ENCODE measurements at regions not wholly inside any gene's neighbourhood (a gene's known extent, or its start where the extent isn't known, plus 50 kb on each side); places are given as distances from the start of the nearest gene placed in this dataset.
"Not testable (repeated sequence)": the region's sequence is repeated elsewhere in the genome, so short reads cannot be mapped to it uniquely, and the experiment has no call there.

GRCh38 chr11:13193613-13194012 is 84.0 kb upstream of the BMAL1 start:
- H3K27ac Mint-ChIP-seq (ENCODE audit: unreplicated experiment) = no peak overlapping the region

DNA sequence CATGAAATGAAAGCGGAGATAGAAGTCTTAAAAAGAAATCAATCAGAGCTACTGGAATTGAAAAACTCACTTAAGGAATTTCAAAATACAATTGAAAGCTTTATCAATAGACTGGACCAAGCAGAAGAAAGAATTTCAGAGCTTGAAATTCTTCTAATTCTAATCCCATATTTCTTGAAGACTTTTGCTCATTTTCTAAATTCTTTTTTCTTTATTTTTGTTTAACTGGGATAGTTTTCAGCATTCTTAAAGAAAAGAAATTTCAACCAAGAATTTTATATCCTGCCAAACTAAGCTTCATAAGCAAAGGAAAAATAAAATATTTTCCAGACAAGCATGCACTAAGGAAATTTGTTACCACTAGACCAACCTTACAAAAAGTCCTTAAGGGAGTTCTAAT is 80.2 kb upstream of the BMAL1 start:
- H3K27me3 Mint-ChIP-seq (ENCODE audit: low read depth); H3K4me3 Mint-ChIP-seq; H3K27ac Mint-ChIP-seq (ENCODE audit: unreplicated experiment); DNase-seq (ENCODE audit: low read depth, low spot score); H3K4me1 Mint-ChIP-seq: not testable (repeated sequence)
- Mint-ChIP-seq H3K9me3 (peaks cover 32% of the 10 kb centered on the region), H3K36me3 (ENCODE audit: low read depth) (peaks cover 29% of the 10 kb centered on the region)

More at GRCh38 chr11:13193613-13194012, 84.0 kb upstream of the BMAL1 start:
- H3K9me3 Mint-ChIP-seq = peaks cover 31% of the 10 kb centered on the region
- no peaks in the 10 kb centered on the region for H3K27me3 Mint-ChIP-seq (ENCODE audit: low read depth)
- H3K4me1 Mint-ChIP-seq = no peaks in the 10 kb centered on the region
- TF ChIP-seq, protein P1, sequence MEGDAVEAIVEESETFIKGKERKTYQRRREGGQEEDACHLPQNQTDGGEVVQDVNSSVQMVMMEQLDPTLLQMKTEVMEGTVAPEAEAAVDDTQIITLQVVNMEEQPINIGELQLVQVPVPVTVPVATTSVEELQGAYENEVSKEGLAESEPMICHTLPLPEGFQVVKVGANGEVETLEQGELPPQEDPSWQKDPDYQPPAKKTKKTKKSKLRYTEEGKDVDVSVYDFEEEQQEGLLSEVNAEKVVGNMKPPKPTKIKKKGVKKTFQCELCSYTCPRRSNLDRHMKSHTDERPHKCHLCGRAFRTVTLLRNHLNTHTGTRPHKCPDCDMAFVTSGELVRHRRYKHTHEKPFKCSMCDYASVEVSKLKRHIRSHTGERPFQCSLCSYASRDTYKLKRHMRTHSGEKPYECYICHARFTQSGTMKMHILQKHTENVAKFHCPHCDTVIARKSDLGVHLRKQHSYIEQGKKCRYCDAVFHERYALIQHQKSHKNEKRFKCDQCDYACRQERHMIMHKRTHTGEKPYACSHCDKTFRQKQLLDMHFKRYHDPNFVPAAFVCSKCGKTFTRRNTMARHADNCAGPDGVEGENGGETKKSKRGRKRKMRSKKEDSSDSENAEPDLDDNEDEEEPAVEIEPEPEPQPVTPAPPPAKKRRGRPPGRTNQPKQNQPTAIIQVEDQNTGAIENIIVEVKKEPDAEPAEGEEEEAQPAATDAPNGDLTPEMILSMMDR (conservative IDR thresholded peaks at IDR 0.05) = no peak
- peaks cover 34% of the 10 kb centered on the region for H3K36me3 Mint-ChIP-seq (ENCODE audit: low read depth)
- no peak overlapping the region for H3K4me3 Mint-ChIP-seq
- no peak for DNase-seq (ENCODE audit: low read depth, low spot score)

DNA sequence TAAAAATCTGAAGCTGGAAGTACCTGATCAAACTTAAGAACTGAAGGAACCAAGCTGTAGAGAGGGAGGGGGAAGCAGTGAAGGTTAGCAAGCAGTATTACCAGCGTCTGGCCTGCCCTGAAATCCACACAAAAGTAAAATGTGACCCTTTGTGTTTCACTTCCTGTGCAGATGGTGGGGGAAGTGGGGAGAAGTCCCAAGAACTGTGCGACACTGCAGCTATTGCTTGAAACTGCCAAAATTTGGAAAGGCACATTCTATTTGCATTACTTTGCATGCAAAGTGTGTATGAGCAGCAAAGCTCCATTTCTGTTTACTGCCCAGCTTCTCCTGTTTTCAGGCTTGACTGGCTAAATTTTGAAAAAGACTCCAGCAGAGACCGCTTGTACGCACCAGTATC is 72.1 kb upstream of the BMAL1 start:
- no peak for DNase-seq (ENCODE audit: low read depth, low spot score)
- TF ChIP-seq, protein P1 (conservative IDR thresholded peaks at IDR 0.05) = no peak
- Mint-ChIP-seq H3K9me3 (peaks cover 5% of the 10 kb centered on the region), H3K4me1 (peaks cover 54% of the 10 kb centered on the region), H3K27me3 (ENCODE audit: low read depth) (no peaks in the 10 kb centered on the region), H3K4me3 (no peak overlapping the region), H3K27ac (ENCODE audit: unreplicated experiment) (peak overlapping the region; percentile 84), H3K36me3 (ENCODE audit: low read depth) (peaks cover 3% of the 10 kb centered on the region)

DNA sequence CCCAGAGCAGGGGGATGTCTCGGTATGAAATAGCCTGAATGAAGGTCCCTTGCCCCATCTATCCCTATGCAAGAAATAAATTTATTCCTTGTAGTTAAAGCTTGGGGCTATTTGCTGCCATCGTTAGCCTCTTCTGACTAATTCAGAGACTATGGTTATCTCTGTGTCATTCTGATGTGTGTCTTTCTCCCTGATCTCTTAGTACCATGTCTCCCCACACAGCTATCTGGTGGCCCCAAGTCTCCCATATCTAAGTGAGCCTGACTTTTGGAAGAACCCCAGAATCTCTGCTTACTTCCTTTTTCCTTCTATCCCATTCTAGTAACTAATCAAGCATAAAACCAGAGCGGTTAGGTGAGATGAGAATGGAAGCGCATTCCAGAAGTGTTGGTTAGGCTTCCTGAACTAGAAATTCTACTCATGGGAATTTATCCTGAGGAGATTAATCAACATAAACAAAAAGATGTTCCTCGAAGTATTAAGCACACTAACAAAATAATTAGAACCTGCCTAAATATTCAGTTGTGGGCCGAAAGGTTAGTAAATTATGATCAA is 71.4 kb upstream of the BMAL1 start:
- Mint-ChIP-seq H3K4me1 (peaks cover 54% of the 10 kb centered on the region), H3K27ac (ENCODE audit: unreplicated experiment) (peak overlapping the region; percentile 68), H3K9me3 (no peaks in the 10 kb centered on the region), H3K4me3 (no peak overlapping the region), H3K27me3 (ENCODE audit: low read depth) (no peaks in the 10 kb centered on the region), H3K36me3 (ENCODE audit: low read depth) (no peaks in the 10 kb centered on the region)
- no peak for DNase-seq (ENCODE audit: low read depth, low spot score)
- TF ChIP-seq, protein P1 (conservative IDR thresholded peaks at IDR 0.05) = no peak

DNA sequence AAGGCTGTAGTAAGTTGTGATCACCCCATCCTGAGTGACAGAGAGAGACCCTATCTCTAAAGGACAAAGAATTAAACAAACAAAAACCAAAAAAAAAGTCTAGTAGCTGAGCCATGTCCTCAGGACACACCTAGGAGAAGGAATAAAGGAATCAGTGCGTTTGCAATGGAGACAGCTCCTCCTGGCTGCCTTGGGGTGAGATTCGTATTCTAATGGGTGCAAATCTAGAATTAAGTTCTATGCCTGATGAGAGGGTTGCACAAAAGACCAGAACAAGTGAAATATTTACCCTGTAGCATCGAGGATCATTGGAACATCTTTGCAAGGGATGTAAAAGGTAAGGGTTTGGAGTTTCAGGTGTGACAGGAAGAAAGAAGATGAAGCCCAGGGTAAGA is 70.3 kb upstream of the BMAL1 start:
- H3K9me3 Mint-ChIP-seq = no peaks in the 10 kb centered on the region
- H3K36me3 Mint-ChIP-seq (ENCODE audit: low read depth) = no peaks in the 10 kb centered on the region
- no peak for DNase-seq (ENCODE audit: low read depth, low spot score)
- TF ChIP-seq, protein P1 (conservative IDR thresholded peaks at IDR 0.05) = no peak
- peak overlapping the region; percentile 44 for H3K27ac Mint-ChIP-seq (ENCODE audit: unreplicated experiment)
- H3K4me3 Mint-ChIP-seq = peak overlapping the region; percentile 33
- H3K27me3 Mint-ChIP-seq (ENCODE audit: low read depth) = no peaks in the 10 kb centered on the region
- peaks cover 54% of the 10 kb centered on the region for H3K4me1 Mint-ChIP-seq

DNA sequence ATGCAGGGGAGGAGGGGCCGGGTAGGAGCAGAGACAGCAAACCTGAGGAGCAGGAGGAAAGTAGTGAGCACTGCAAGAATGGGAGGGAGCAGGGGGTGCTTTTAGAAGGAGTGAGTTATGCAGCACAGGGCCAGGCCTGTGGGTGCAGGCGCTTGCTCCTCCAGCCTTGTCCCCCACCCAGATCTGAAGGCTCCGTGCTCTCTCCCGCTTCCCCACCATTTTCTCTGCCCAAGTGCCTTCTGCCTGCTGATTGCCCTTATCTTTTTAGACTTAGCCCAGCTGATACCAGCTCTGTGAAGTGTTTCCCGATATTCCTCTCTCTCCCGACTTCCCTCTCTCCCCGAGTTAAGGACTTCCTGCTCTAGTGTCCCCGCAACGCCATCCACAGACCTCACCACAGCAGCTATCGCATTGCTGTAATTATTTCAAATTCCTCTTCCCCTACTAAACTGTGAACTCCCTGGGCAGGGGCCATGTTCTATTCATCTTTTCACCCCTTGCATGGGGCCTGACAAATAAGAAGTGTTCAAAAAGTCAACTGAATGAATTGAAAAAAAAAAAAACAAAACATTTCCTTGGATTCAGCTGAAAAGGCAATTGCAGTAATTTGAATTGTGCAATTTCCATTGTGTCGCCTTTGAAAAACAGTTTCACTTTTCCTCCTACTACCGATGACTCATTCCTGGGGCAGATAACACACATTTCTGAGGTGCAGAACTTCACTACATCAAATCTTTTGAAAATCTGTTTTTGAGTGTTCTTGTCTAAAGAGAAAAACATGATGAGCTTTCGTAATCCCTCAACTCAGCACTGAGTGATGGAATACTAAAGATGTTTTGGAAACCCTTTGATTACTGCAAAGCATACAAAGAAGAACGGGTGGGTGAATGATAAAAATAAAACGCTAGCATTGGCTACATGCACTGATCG is 69.7 kb upstream of the BMAL1 start:
- Mint-ChIP-seq H3K4me1 (peaks cover 54% of the 10 kb centered on the region), H3K36me3 (ENCODE audit: low read depth) (no peaks in the 10 kb centered on the region), H3K27ac (ENCODE audit: unreplicated experiment) (peak overlapping the region; percentile 44), H3K27me3 (ENCODE audit: low read depth) (no peaks in the 10 kb centered on the region), H3K4me3 (peak overlapping the region; percentile 33), H3K9me3 (no peaks in the 10 kb centered on the region)
- TF ChIP-seq, protein P1 (conservative IDR thresholded peaks at IDR 0.05) = no peak
- DNase-seq (ENCODE audit: low read depth, low spot score) = no peak
